OCI-LY1 (cell line): ENCODE measurements at regions not wholly inside any gene's neighbourhood (a gene's known extent, or its start where the extent isn't known, plus 50 kb on each side); places are given as distances from the start of the nearest gene placed in this dataset.

Source experiments
- EZH2 ChIP-seq: fragments of 200-600 bp; sonication (generic), shearing (Covaris generic); IDR thresholded peaks from 2 replicates; pipeline ENCODE4 v1.8.0; 2017; ENCODE audit warnings: borderline replicate concordance, mixed run types, mild to moderate bottlenecking, antibody characterized with exemption, low read length, moderate library complexity, mixed read lengths
- TF ChIP-seq, protein P1 (sequence below): fragments of 200-600 bp; sonication (generic), shearing (Covaris generic); IDR thresholded peaks from 2 replicates; pipeline ENCODE4 v1.5.1; 2017; ENCODE audit warnings: mild to moderate bottlenecking, antibody characterized with exemption, low read length, moderate library complexity, mixed read lengths

GRCh38 chr16:56066617-56067016, 124.7 kb upstream of the GNAO1 start:
- TF ChIP-seq, protein P1, sequence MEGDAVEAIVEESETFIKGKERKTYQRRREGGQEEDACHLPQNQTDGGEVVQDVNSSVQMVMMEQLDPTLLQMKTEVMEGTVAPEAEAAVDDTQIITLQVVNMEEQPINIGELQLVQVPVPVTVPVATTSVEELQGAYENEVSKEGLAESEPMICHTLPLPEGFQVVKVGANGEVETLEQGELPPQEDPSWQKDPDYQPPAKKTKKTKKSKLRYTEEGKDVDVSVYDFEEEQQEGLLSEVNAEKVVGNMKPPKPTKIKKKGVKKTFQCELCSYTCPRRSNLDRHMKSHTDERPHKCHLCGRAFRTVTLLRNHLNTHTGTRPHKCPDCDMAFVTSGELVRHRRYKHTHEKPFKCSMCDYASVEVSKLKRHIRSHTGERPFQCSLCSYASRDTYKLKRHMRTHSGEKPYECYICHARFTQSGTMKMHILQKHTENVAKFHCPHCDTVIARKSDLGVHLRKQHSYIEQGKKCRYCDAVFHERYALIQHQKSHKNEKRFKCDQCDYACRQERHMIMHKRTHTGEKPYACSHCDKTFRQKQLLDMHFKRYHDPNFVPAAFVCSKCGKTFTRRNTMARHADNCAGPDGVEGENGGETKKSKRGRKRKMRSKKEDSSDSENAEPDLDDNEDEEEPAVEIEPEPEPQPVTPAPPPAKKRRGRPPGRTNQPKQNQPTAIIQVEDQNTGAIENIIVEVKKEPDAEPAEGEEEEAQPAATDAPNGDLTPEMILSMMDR, result no peak
- TF ChIP-seq EZH2, result no peak
